Ovary (tissue), 7 donors: ENCODE measurements at regions not wholly inside any gene's neighbourhood (a gene's known extent, or its start where the extent isn't known, plus 50 kb on each side); places are given as distances from the start of the nearest gene placed in this dataset.

ENCODE experiments used
- DNase-seq, 5 donors: peaks; one replicate each; pipeline ENCODE4 v3.0.0-alpha.2; 2019 to 2020
- H3K27ac ChIP-seq, 2 donors: fragments of 200-600 bp; one replicate each; pipeline versions ENCODE4 v1.5.1 to v1.8.0; 2019 to 2022
- H3K27me3 ChIP-seq: fragments of 200-600 bp; one replicate; pipeline ENCODE4 v1.8.0; 2022
- H3K36me3 ChIP-seq: fragments of 200-600 bp; sonication (generic); one replicate; pipeline ENCODE4 v1.5.1; 2019
- H3K4me1 ChIP-seq: one replicate; pipeline ENCODE4 v1.8.1; 2013; ENCODE audit warnings: mild to moderate bottlenecking, moderate library complexity; ENCODE audit not compliant: insufficient read depth
- H3K4me3 ChIP-seq: fragments of 200-600 bp; sonication (generic); one replicate; pipeline ENCODE4 v1.5.1; 2017
- H3K9me3 ChIP-seq, 2 donors: fragments of 200-600 bp in 1 of 2; sonication (generic) in 1 of 2; one replicate each; pipeline versions ENCODE4 v1.5.1 to v1.8.1; 2013 to 2019; ENCODE audit warnings: mild to moderate bottlenecking in 1 of 2, moderate library complexity in 1 of 2
- EP300 ChIP-seq: sonication (generic); formaldehyde crosslinking; IDR thresholded peaks from one replicate; pipeline ENCODE4 v1.6.1; 2017; ENCODE audit warnings: antibody characterized with exemption
- POLR2A ChIP-seq: fragments of 450-650 bp; IDR thresholded peaks from one replicate; pipeline ENCODE4 v1.6.1; 2017; ENCODE audit warnings: antibody characterized with exemption, mild to moderate bottlenecking, moderate library complexity
- WGBS, 3 donors: extraction: QIAGEN DNeasy Blood & Tissue Kit in 1 of 3; methylation state at CpG; one replicate each; pipeline versions ENCODE4 v1.1.5 to v1.1.7; 2013 to 2017; 5-methylcytosine and 5-hydroxymethylcytosine counted together
- intact Hi-C, 4 donors: fragments of 100-400 bp; cut with DNase I; formaldehyde crosslinking; loops; one replicate each; pipeline versions ENCODE4 v1.11.0 to v1.15.1; 2022 to 2023
- TF ChIP-seq, protein P1 (sequence below), 3 donors: fragments of 450-650 bp in 2 of 3; fragments of 200-600 bp in 1 of 3; IDR thresholded peaks; one replicate each; pipeline versions ENCODE4 v1.5.1 to v1.8.0; 2016 to 2022; ENCODE audit warnings: antibody characterized with exemption in 3 of 3, mild to moderate bottlenecking in 1 of 3
- donor health status: DM: no; HTN: no; CAD: no; lungs with moderate emphysema.
- donor health status: DM: no; HTN: no; CAD: no.
- donor health status: Bipolar disorder and iron deficiency.
- donor health status: DM: no; HTN: no; CAD: no.
- donor health status: DM: yes; HTN: yes; CAD: no.

DNA sequence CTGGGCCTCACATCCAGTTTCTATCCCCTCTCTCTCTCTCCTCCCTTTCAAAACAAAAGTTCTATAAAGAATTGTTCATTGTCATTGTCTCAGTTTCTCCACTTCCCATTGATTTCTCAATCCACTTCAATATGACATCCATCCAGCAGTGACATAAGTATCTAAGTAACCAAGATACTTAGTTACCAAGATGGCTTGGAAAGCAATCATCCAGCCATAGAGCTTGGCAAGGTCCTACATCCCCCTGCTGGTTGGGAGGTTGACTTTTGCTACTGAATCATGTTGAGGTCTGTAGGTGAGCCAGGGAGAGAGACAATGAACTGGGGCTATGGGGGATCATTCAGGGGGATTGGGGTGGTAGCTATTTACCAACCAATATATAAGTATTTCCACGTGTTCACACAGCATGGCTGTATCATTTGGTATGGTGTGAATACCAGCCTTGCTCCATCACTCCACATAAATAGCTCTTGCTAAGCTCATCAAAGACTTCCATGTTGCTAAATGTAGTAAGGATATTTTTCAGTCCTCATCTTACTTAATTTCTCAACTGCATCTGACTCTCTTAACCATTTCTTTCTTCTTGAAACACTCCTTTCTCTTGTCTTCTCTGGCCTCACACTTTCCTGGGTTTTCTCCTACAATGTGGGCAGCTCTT is 58.8 kb upstream of the NTRK3 start:
- TF ChIP-seq, protein P1, sequence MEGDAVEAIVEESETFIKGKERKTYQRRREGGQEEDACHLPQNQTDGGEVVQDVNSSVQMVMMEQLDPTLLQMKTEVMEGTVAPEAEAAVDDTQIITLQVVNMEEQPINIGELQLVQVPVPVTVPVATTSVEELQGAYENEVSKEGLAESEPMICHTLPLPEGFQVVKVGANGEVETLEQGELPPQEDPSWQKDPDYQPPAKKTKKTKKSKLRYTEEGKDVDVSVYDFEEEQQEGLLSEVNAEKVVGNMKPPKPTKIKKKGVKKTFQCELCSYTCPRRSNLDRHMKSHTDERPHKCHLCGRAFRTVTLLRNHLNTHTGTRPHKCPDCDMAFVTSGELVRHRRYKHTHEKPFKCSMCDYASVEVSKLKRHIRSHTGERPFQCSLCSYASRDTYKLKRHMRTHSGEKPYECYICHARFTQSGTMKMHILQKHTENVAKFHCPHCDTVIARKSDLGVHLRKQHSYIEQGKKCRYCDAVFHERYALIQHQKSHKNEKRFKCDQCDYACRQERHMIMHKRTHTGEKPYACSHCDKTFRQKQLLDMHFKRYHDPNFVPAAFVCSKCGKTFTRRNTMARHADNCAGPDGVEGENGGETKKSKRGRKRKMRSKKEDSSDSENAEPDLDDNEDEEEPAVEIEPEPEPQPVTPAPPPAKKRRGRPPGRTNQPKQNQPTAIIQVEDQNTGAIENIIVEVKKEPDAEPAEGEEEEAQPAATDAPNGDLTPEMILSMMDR (IDR thresholded peaks at IDR 0.05) = no peak
- TF ChIP-seq POLR2A = no peak
- TF ChIP-seq EP300 = no peak
- Histone ChIP-seq H3K27me3 (no peaks in the 10 kb centered on the region), H3K4me1 (no peaks in the 10 kb centered on the region), H3K27ac (no peak overlapping the region), H3K4me3 (no peak overlapping the region), H3K36me3 (no peaks in the 10 kb centered on the region), H3K9me3 (no peaks in the 10 kb centered on the region)
- 52 to 77% (median 68%) methylated on average over 1 of the region's 1 CpG for WGBS, 3 donors
- intact Hi-C loops = no loop called here
- no peak for DNase-seq

- H3K27me3 ChIP-seq = no peaks in the 10 kb centered on the region
- H3K4me1 ChIP-seq = no peaks in the 10 kb centered on the region
- 52 to 65% (median 52%) methylated on average over 7 of the region's 7 CpGs for WGBS, 3 donors
- no peaks in the 10 kb centered on the region for H3K36me3 ChIP-seq
- H3K4me3 ChIP-seq = no peak overlapping the region
- no peak overlapping the region for H3K27ac ChIP-seq
- H3K9me3 ChIP-seq = no peaks in the 10 kb centered on the region
- DNase-seq = no peak
- TF ChIP-seq, protein P1 (IDR thresholded peaks at IDR 0.05) = no peak
- TF ChIP-seq EP300 = no peak
- no peak for TF ChIP-seq POLR2A
- intact Hi-C loops = no loop called here
Measured at GRCh38 chr15:88312941-88313579, 56.5 kb upstream of the NTRK3 start.

DNA sequence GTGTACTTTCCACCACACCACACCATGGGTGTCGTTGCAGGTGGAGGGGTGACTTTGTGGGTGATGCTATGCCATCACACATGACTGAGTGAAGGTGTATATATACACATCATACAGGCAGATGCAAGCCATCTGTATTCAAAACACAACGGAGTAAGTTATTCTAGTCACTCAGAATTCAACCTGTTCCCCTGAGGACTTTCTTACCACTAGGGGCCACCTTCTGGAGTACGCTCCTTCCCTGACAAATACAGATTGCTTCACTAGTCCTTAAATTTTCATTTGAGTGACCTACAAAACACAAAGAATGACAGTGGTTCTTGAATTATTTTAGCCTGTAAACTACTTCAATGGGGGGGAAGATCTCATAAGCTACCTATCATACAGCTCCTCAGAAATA is 52.8 kb upstream of the NTRK3 start:
- Histone ChIP-seq H3K36me3 (no peaks in the 10 kb centered on the region), H3K4me1 (no peaks in the 10 kb centered on the region), H3K27ac (no peak overlapping the region), H3K27me3 (no peaks in the 10 kb centered on the region), H3K9me3 (no peaks in the 10 kb centered on the region), H3K4me3 (no peak overlapping the region)
- TF ChIP-seq POLR2A = no peak
- no peak for TF ChIP-seq EP300
- TF ChIP-seq, protein P1 (IDR thresholded peaks at IDR 0.05) = no peak
- intact Hi-C loops = no loop called here
- WGBS, 3 donors = 71 to 80% (median 78%) methylated on average over 3 of the region's 3 CpGs
- no peak for DNase-seq

- H3K27me3 ChIP-seq = no peaks in the 10 kb centered on the region
- no peak overlapping the region for H3K4me3 ChIP-seq
- intact Hi-C loops = no loop called here
- no peak for DNase-seq
- H3K36me3 ChIP-seq = no peaks in the 10 kb centered on the region
- WGBS, 3 donors = 45 to 58% (median 53%) methylated on average over 2 of the region's 2 CpGs
- TF ChIP-seq EP300 (no peak), POLR2A (no peak)
- TF ChIP-seq, protein P1 (IDR thresholded peaks at IDR 0.05) = no peak
- no peak overlapping the region for H3K27ac ChIP-seq
- H3K4me1 ChIP-seq = no peaks in the 10 kb centered on the region
- no peaks in the 10 kb centered on the region for H3K9me3 ChIP-seq
Measured at GRCh38 chr15:88307344-88307743, 50.8 kb upstream of the NTRK3 start.
